Thyroid gland (tissue), 4 donors: ENCODE measurements at regions not wholly inside any gene's neighbourhood (a gene's known extent, or its start where the extent isn't known, plus 50 kb on each side); places are given as distances from the start of the nearest gene placed in this dataset.

Source experiments
- DNase-seq, 2 donors: peaks; one replicate each; pipeline ENCODE4 v3.0.0-alpha.2; 2019
- H3K27ac ChIP-seq, 3 donors: fragments of 200-600 bp; sonication (generic); 1 replicate in 2 of 3; 2 replicates in 1 of 3; pipeline ENCODE4 v1.5.1; 2016 to 2019; ENCODE audit warnings: mild to moderate bottlenecking in 1 of 3, moderate library complexity in 1 of 3
- H3K27me3 ChIP-seq: fragments of 200-600 bp; sonication (generic); one replicate; pipeline ENCODE4 v1.5.1; 2019
- H3K36me3 ChIP-seq, 2 donors: fragments of 200-600 bp; sonication (generic); one replicate each; pipeline ENCODE4 v1.5.1; 2016 to 2019
- H3K4me1 ChIP-seq, 2 donors: fragments of 200-600 bp; sonication (generic); one replicate each; pipeline ENCODE4 v1.5.1; 2017 to 2019
- H3K4me3 ChIP-seq, 3 donors: fragments of 200-600 bp; sonication (generic); replicated peaks in 1 of 3; 1 replicate in 2 of 3; 2 replicates in 1 of 3; pipeline ENCODE4 v1.5.1; 2016; ENCODE audit warnings: mild to moderate bottlenecking in 1 of 3
- H3K9me3 ChIP-seq: fragments of 200-600 bp; sonication (generic); one replicate; pipeline ENCODE4 v1.5.1; 2017
- POLR2A ChIP-seq, 2 donors: fragments of 450-650 bp; IDR thresholded peaks; one replicate each; pipeline ENCODE4 v1.6.1; 2017; ENCODE audit warnings: antibody characterized with exemption in 2 of 2, mild to moderate bottlenecking in 2 of 2, moderate library complexity in 1 of 2
- WGBS, 2 donors: methylation state at CpG; one replicate each; pipeline ENCODE4 v1.1.5; 2017; 5-methylcytosine and 5-hydroxymethylcytosine counted together
- intact Hi-C: fragments of 100-400 bp; cut with DNase I; formaldehyde crosslinking; loops from one replicate; pipeline ENCODE4 v1.15.1; 2023
- TF ChIP-seq, protein P1 (sequence below), 6 experiments: fragments of 200-600 bp in 3 of 6; fragments of 450-650 bp in 3 of 6; sonication (generic) in 3 of 6; IDR thresholded peaks; one replicate each; pipeline ENCODE4 v1.5.1; 2016 to 2019; ENCODE audit warnings: antibody characterized with exemption in 6 of 6, mild to moderate bottlenecking in 2 of 6, inconsistent platforms in 1 of 6, moderate library complexity in 1 of 6

DNA sequence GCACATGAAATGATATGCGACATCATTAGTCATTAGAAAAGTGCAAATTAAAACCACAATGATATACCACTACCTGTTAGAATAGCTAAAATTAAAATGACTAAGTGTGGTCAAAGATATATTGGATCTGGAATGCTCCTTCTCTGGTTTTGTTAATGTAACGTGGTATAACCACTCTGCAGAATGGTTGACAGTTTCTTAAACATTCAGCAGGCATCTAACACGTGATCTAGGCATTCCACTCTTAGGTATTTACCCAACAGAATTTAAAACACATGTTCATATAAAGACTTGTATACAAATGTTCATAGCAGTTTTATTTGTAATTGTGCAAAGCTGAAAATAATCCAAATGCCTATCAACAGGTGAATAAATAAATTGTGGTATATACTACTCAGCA lies 165.0 kb upstream of the PLXNA2 start:
- no peaks in the 10 kb centered on the region for H3K9me3 ChIP-seq
- H3K4me3 ChIP-seq, result no peak overlapping the region
- no peak for DNase-seq
- H3K4me1 ChIP-seq, result no peaks in the 10 kb centered on the region
- no peak overlapping the region for H3K27ac ChIP-seq
- 78 to 85% methylated on average over 3 of the region's 3 CpGs for WGBS, 2 donors
- intact Hi-C loops, result no loop called here
- no peaks in the 10 kb centered on the region for H3K36me3 ChIP-seq
- H3K27me3 ChIP-seq, result no peaks in the 10 kb centered on the region
- TF ChIP-seq, protein P1, sequence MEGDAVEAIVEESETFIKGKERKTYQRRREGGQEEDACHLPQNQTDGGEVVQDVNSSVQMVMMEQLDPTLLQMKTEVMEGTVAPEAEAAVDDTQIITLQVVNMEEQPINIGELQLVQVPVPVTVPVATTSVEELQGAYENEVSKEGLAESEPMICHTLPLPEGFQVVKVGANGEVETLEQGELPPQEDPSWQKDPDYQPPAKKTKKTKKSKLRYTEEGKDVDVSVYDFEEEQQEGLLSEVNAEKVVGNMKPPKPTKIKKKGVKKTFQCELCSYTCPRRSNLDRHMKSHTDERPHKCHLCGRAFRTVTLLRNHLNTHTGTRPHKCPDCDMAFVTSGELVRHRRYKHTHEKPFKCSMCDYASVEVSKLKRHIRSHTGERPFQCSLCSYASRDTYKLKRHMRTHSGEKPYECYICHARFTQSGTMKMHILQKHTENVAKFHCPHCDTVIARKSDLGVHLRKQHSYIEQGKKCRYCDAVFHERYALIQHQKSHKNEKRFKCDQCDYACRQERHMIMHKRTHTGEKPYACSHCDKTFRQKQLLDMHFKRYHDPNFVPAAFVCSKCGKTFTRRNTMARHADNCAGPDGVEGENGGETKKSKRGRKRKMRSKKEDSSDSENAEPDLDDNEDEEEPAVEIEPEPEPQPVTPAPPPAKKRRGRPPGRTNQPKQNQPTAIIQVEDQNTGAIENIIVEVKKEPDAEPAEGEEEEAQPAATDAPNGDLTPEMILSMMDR (IDR thresholded peaks at IDR 0.05), result no peak
- TF ChIP-seq POLR2A (IDR thresholded peaks at IDR 0.05), result no peak

DNA sequence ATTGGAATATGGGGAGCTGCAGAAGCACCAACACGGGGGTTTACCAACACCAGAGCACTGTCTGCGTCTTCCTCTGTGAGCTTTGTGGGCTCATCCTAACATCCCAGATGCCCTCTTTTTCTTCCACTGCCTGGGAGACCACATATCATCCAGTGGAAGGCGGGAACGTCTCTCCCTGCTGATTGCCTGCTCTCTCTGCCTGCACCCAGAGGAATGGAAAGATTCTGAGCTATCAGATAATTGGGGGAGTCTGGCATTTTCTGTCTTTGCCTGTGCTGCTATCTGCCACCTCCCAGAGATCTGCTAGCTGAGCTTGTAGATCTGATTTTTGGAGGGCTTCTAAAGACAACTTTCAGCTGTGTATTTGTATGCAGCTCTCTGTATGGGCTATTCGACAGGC lies 166.2 kb upstream of the PLXNA2 start:
- Histone ChIP-seq H3K27ac (no peak overlapping the region), H3K4me3 (no peak overlapping the region), H3K4me1 (no peaks in the 10 kb centered on the region), H3K36me3 (no peaks in the 10 kb centered on the region), H3K27me3 (no peaks in the 10 kb centered on the region), H3K9me3 (no peaks in the 10 kb centered on the region)
- TF ChIP-seq, protein P1 (IDR thresholded peaks at IDR 0.05), result no peak
- no peak for TF ChIP-seq POLR2A (IDR thresholded peaks at IDR 0.05)
- DNase-seq, result no peak
- WGBS, 2 donors, result 86 to 90% methylated on average over 5 of the region's 5 CpGs
- intact Hi-C loops, result no loop called here

DNA sequence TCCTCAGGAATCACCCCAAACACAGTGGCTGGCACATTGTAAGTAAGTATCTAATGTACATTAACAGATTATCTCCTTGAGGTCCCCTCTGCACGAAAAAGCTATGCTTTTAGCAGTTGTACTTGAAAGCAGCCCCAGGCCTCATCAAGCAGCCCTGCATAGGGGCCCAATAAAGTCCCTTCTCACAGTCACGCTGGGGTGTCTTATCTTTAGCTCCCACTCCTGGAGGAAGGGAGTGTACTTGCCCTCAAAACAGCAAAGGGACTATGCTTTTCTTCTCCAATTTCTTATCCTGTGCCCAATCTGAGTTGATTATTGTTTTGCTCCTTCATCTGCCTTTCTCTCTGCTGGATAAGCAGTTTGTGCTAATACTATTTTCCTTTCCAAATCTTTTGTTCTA lies 168.8 kb upstream of the PLXNA2 start:
- WGBS, 2 donors, result 72 to 80% methylated on average over 2 of the region's 2 CpGs
- intact Hi-C loops, result no loop called here
- no peak for DNase-seq
- no peaks in the 10 kb centered on the region for H3K27me3 ChIP-seq
- no peaks in the 10 kb centered on the region for H3K4me1 ChIP-seq
- no peak overlapping the region for H3K4me3 ChIP-seq
- H3K9me3 ChIP-seq, result no peaks in the 10 kb centered on the region
- H3K27ac ChIP-seq, result no peak overlapping the region
- TF ChIP-seq POLR2A (IDR thresholded peaks at IDR 0.05), result no peak
- TF ChIP-seq, protein P1 (IDR thresholded peaks at IDR 0.05), result no peak
- no peaks in the 10 kb centered on the region for H3K36me3 ChIP-seq

DNA sequence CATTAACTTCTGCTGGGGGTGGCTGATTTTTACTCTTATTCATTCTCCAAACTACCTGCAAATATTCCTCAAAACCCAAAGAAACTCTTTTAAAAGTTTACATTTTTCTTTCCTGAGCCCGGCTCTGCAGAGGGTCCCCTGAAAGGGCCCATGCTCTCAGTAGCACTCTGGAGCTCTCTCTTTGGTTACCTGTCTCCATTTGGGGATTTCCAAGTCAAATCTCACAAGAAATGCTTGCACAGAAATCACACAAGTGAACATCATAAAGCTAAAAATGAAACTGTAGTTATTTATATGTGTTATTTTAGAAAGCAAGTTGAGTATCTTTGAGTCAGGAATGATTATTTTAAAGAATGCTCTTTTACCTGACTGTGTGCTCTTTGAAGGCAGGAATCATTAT lies 174.5 kb upstream of the PLXNA2 start:
- intact Hi-C loops, result no loop called here
- Histone ChIP-seq H3K27me3 (no peaks in the 10 kb centered on the region), H3K27ac (no peak overlapping the region), H3K36me3 (no peaks in the 10 kb centered on the region), H3K9me3 (no peaks in the 10 kb centered on the region), H3K4me3 (no peak overlapping the region), H3K4me1 (peaks cover 0 to 6% of the 10 kb centered on the region in 2 donors)
- DNase-seq, result no peak
- TF ChIP-seq POLR2A (IDR thresholded peaks at IDR 0.05), result no peak
- TF ChIP-seq, protein P1 (IDR thresholded peaks at IDR 0.05), result no peak
- 95 to 98% methylated on average over 1 of the region's 1 CpG for WGBS, 2 donors

DNA sequence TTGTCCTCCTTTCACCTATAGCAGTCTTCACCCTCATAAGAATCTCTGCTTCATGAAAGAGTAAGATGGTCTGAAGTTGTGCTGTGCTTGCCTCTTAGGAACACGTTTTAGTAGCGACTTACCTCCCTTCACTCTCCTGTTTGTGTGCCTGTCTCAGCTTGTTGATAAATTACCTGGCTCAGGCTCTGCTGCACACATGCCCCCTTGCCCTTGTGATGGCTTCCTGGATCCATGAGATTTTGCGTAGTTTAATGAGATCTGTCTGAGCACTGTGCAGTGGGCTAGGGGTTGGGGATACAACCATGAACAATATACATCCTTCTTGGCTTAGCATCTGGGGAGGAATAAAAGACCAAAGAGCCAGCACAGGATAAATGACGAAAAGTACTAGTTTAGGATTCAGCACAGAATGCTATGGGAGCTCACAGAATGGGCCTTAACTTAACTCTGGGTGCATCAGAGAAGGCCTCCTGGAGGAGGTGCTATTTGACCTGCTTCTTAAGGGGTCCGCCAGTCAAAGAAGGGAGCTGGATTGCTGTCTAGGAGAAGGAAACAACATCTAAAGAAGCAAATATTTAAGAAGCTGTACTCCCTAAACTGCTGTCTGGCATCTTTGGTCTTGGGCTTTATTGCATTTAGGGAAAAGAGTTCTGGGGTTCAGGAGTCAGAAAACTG lies 175.7 kb upstream of the PLXNA2 start:
- Histone ChIP-seq H3K27me3 (no peaks in the 10 kb centered on the region), H3K9me3 (no peaks in the 10 kb centered on the region), H3K27ac (no peak overlapping the region), H3K4me1 (peaks cover 0 to 6% of the 10 kb centered on the region in 2 donors), H3K4me3 (no peak overlapping the region), H3K36me3 (no peaks in the 10 kb centered on the region)
- no peak for DNase-seq
- TF ChIP-seq, protein P1 (IDR thresholded peaks at IDR 0.05), result no peak
- no peak for TF ChIP-seq POLR2A (IDR thresholded peaks at IDR 0.05)
- 84% methylated on average over 5 of the region's 5 CpGs for WGBS, 2 donors
- intact Hi-C loops, result no loop called here
